ENCODE measurements at regions not wholly inside any gene's neighbourhood (a gene's known extent, or its start where the extent isn't known, plus 50 kb on each side); places are given as distances from the start of the nearest gene placed in this dataset.
"Not testable (repeated sequence)": the region's sequence is repeated elsewhere in the genome, so short reads cannot be mapped to it uniquely, and the experiment has no call there.

GRCh38 chr4:130021706-130022105 is 925.8 kb downstream of the C4orf33 start:
- no peak for TF ChIP-seq EZH2 (IDR thresholded peaks at IDR 0.05)
- no peak overlapping the region for H3K4me3 ChIP-seq
- DNase-seq (ENCODE audit: low read depth, low spot score), result no peak
- no peak overlapping the region for H3K9ac ChIP-seq (ENCODE audit: insufficient read length)
- no peaks in the 10 kb centered on the region for H3K36me3 ChIP-seq (ENCODE audit: insufficient read depth, low read length)
- no peaks in the 10 kb centered on the region for H3K9me3 ChIP-seq (ENCODE audit: low read depth, low read length)
- H3K27ac ChIP-seq, result no peak overlapping the region

- H3K4me3 ChIP-seq, result no peak overlapping the region
- no peaks in the 10 kb centered on the region for H3K36me3 ChIP-seq (ENCODE audit: insufficient read depth, low read length)
- H3K9me3 ChIP-seq (ENCODE audit: low read depth, low read length), result no peaks in the 10 kb centered on the region
- TF ChIP-seq POLR2AphosphoS5 (IDR thresholded peaks at IDR 0.05; ENCODE audit: borderline replicate concordance, low read depth, low read length) (no peak), FOXP2 (optimal IDR thresholded peaks at IDR 0.05; ENCODE audit: control extremely low read depth, extremely low read length, insufficient read depth) (no peak), EZH2 (IDR thresholded peaks at IDR 0.05) (no peak)
- H3K9ac ChIP-seq (ENCODE audit: insufficient read length), result no peak overlapping the region
- no peak overlapping the region for H3K27ac ChIP-seq
- DNase-seq (ENCODE audit: low read depth, low spot score), result no peak
Measured at GRCh38 chr4:130023088-130023487, 927.1 kb downstream of the C4orf33 start.

GRCh38 chr4:130025701-130026100 is 929.7 kb downstream of the C4orf33 start:
- TF ChIP-seq EZH2 (IDR thresholded peaks at IDR 0.05) (no peak), FOXP2 (optimal IDR thresholded peaks at IDR 0.05; ENCODE audit: control extremely low read depth, extremely low read length, insufficient read depth) (no peak), POLR2AphosphoS5 (IDR thresholded peaks at IDR 0.05; ENCODE audit: borderline replicate concordance, low read depth, low read length) (no peak)
- Histone ChIP-seq H3K9ac (ENCODE audit: insufficient read length) (no peak overlapping the region), H3K4me3 (no peak overlapping the region), H3K9me3 (ENCODE audit: low read depth, low read length) (no peaks in the 10 kb centered on the region), H3K36me3 (ENCODE audit: insufficient read depth, low read length) (no peaks in the 10 kb centered on the region), H3K27ac (no peak overlapping the region)
- no peak for DNase-seq (ENCODE audit: low read depth, low spot score)

- no peak overlapping the region for H3K27ac ChIP-seq
- no peak for TF ChIP-seq EZH2 (IDR thresholded peaks at IDR 0.05)
- TF ChIP-seq POLR2AphosphoS5 (IDR thresholded peaks at IDR 0.05; ENCODE audit: borderline replicate concordance, low read depth, low read length), result no peak
- TF ChIP-seq FOXP2 (optimal IDR thresholded peaks at IDR 0.05; ENCODE audit: control extremely low read depth, extremely low read length, insufficient read depth), result no peak
- H3K9me3 ChIP-seq (ENCODE audit: low read depth, low read length), result no peaks in the 10 kb centered on the region
- no peak overlapping the region for H3K9ac ChIP-seq (ENCODE audit: insufficient read length)
- DNase-seq (ENCODE audit: low read depth, low spot score), result no peak
- H3K36me3 ChIP-seq (ENCODE audit: insufficient read depth, low read length), result no peaks in the 10 kb centered on the region
- H3K4me3 ChIP-seq, result no peak overlapping the region
Measured at GRCh38 chr4:130026185-130026584, 930.2 kb downstream of the C4orf33 start.

GRCh38 chr4:130027973-130028372 is 932.0 kb downstream of the C4orf33 start:
- TF ChIP-seq POLR2AphosphoS5 (IDR thresholded peaks at IDR 0.05; ENCODE audit: borderline replicate concordance, low read depth, low read length) (no peak), EZH2 (IDR thresholded peaks at IDR 0.05) (no peak), FOXP2 (optimal IDR thresholded peaks at IDR 0.05; ENCODE audit: control extremely low read depth, extremely low read length, insufficient read depth) (no peak)
- Histone ChIP-seq H3K27ac (no peak overlapping the region), H3K36me3 (ENCODE audit: insufficient read depth, low read length) (no peaks in the 10 kb centered on the region), H3K9me3 (ENCODE audit: low read depth, low read length) (no peaks in the 10 kb centered on the region), H3K9ac (ENCODE audit: insufficient read length) (no peak overlapping the region), H3K4me3 (no peak overlapping the region)
- no peak for DNase-seq (ENCODE audit: low read depth, low spot score)

GRCh38 chr4:130028552-130028951 is 932.6 kb downstream of the C4orf33 start:
- TF ChIP-seq POLR2AphosphoS5 (IDR thresholded peaks at IDR 0.05; ENCODE audit: borderline replicate concordance, low read depth, low read length), result no peak
- no peak for TF ChIP-seq FOXP2 (optimal IDR thresholded peaks at IDR 0.05; ENCODE audit: control extremely low read depth, extremely low read length, insufficient read depth)
- TF ChIP-seq EZH2 (IDR thresholded peaks at IDR 0.05), result no peak
- Histone ChIP-seq H3K9me3 (ENCODE audit: low read depth, low read length) (no peaks in the 10 kb centered on the region), H3K4me3 (no peak overlapping the region), H3K36me3 (ENCODE audit: insufficient read depth, low read length) (no peaks in the 10 kb centered on the region), H3K27ac (no peak overlapping the region), H3K9ac (ENCODE audit: insufficient read length) (no peak overlapping the region)
- DNase-seq (ENCODE audit: low read depth, low spot score), result no peak

GRCh38 chr4:130029442-130029841 is 933.5 kb downstream of the C4orf33 start:
- Histone ChIP-seq H3K4me3 (no peak overlapping the region), H3K36me3 (ENCODE audit: insufficient read depth, low read length) (no peaks in the 10 kb centered on the region), H3K9ac (ENCODE audit: insufficient read length) (no peak overlapping the region), H3K9me3 (ENCODE audit: low read depth, low read length) (no peaks in the 10 kb centered on the region), H3K27ac (no peak overlapping the region)
- TF ChIP-seq POLR2AphosphoS5 (IDR thresholded peaks at IDR 0.05; ENCODE audit: borderline replicate concordance, low read depth, low read length) (no peak), FOXP2 (optimal IDR thresholded peaks at IDR 0.05; ENCODE audit: control extremely low read depth, extremely low read length, insufficient read depth) (no peak), EZH2 (IDR thresholded peaks at IDR 0.05) (no peak)
- DNase-seq (ENCODE audit: low read depth, low spot score), result no peak

GRCh38 chr4:130031858-130032257 is 935.9 kb downstream of the C4orf33 start:
- no peak overlapping the region for H3K4me3 ChIP-seq
- H3K27ac ChIP-seq, result no peak overlapping the region
- DNase-seq (ENCODE audit: low read depth, low spot score), result no peak
- H3K36me3 ChIP-seq (ENCODE audit: insufficient read depth, low read length), result no peaks in the 10 kb centered on the region
- no peak for TF ChIP-seq FOXP2 (optimal IDR thresholded peaks at IDR 0.05; ENCODE audit: control extremely low read depth, extremely low read length, insufficient read depth)
- TF ChIP-seq EZH2 (IDR thresholded peaks at IDR 0.05), result no peak
- H3K9me3 ChIP-seq (ENCODE audit: low read depth, low read length), result no peaks in the 10 kb centered on the region
- H3K9ac ChIP-seq (ENCODE audit: insufficient read length), result no peak overlapping the region

- H3K36me3 ChIP-seq (ENCODE audit: insufficient read depth, low read length); DNase-seq (ENCODE audit: low read depth, low spot score): not testable (repeated sequence)
Measured at GRCh38 chr4:130033657-130034056, 937.7 kb downstream of the C4orf33 start.

More at GRCh38 chr4:130033657-130034056, 937.7 kb downstream of the C4orf33 start:
- not testable (repeated sequence) for H3K9ac ChIP-seq (ENCODE audit: insufficient read length); H3K4me3 ChIP-seq; H3K9me3 ChIP-seq (ENCODE audit: low read depth, low read length); H3K27ac ChIP-seq

Data from SK-N-MC (cell line).